ENCODE measurements at regions not wholly inside any gene's neighbourhood (a gene's known extent, or its start where the extent isn't known, plus 50 kb on each side); places are given as distances from the start of the nearest gene placed in this dataset.

GRCh38 chr1:11373895-11374747, 101.1 kb downstream of the UBIAD1 start (continued):
- no peak for TF ChIP-seq REST (IDR thresholded peaks at IDR 0.05; ENCODE audit: unreplicated experiment)
- TF ChIP-seq POLR2AphosphoS5 (IDR thresholded peaks at IDR 0.05; ENCODE audit: low read depth): no peak
- TF ChIP-seq NANOG (IDR thresholded peaks at IDR 0.05; ENCODE audit: borderline replicate concordance): no peak
- no peak for TF ChIP-seq ZNF331 (CRISPR knock-in tag; IDR thresholded peaks at IDR 0.05; ENCODE audit: low read depth)
- TF ChIP-seq ZNF114 (CRISPR knock-in tag; IDR thresholded peaks at IDR 0.05): no peak
- TF ChIP-seq EZH2 (IDR thresholded peaks at IDR 0.05; ENCODE audit: low read depth, unreplicated experiment): no peak
- TF ChIP-seq EZH2phosphoT487 (IDR thresholded peaks at IDR 0.05; ENCODE audit: unreplicated experiment): no peak
- no peak for TF ChIP-seq CTCF (conservative IDR thresholded peaks at IDR 0.05; ENCODE audit: low read depth in 2 of 2)

- ATAC-seq (no peak), DNase-seq (ENCODE audit: low spot score) (no peak)
- Histone ChIP-seq H3K4me1 (ENCODE audit: insufficient read depth) (peaks cover 4% of the 10 kb centered on the region; the same call in 1 of the 2 replicates), H4K20me1 (replicated peaks; ENCODE audit: insufficient read depth) (no peaks in the 10 kb centered on the region), H2AFZ (no peak overlapping the region), H3K79me2 (replicated peaks; ENCODE audit: insufficient read depth) (no peaks in the 10 kb centered on the region), H3K36me3 (ENCODE audit: insufficient read depth) (no peaks in the 10 kb centered on the region), H3K4me2 (no peak overlapping the region), H3K27me3 (ENCODE audit: insufficient read depth) (no peaks in the 10 kb centered on the region), H3F3A (replicated peaks; ENCODE audit: low read depth) (peaks cover 14% of the 10 kb centered on the region; the same call in 1 of the 2 replicates), H3K4me3 (no peak overlapping the region), H3K9me2 (ENCODE audit: insufficient read depth) (no peaks in the 10 kb centered on the region), H3K27ac (ENCODE audit: low read depth) (no peak overlapping the region)
- H3K9me3 Mint-ChIP-seq: no peaks in the 10 kb centered on the region; the same call in 2 of the 3 replicates
- H3K27me3 Mint-ChIP-seq (ENCODE audit: insufficient read depth, low read depth, poor library complexity): peaks cover 13% of the 10 kb centered on the region
- no peaks in the 10 kb centered on the region for H3K36me3 Mint-ChIP-seq (ENCODE audit: low read depth)
- H3K4me3 Mint-ChIP-seq: no peak overlapping the region
- H3K27ac Mint-ChIP-seq: no peak overlapping the region
- H3K4me1 Mint-ChIP-seq: peaks cover 17% of the 10 kb centered on the region
- TF ChIP-seq POLR2AphosphoS5 (IDR thresholded peaks at IDR 0.05; ENCODE audit: low read depth) (no peak), ETS1 (IDR thresholded peaks at IDR 0.05) (no peak), CREB1 (CRISPR knock-in tag; IDR thresholded peaks at IDR 0.05; ENCODE audit: low read depth) (no peak), STAT1 (IDR thresholded peaks at IDR 0.05; ENCODE audit: unreplicated experiment) (no peak), CTCF (conservative IDR thresholded peaks at IDR 0.05; ENCODE audit: low read depth in 2 of 2) (no peak), EZH2 (IDR thresholded peaks at IDR 0.05; ENCODE audit: low read depth, unreplicated experiment) (no peak), ZNF114 (CRISPR knock-in tag; IDR thresholded peaks at IDR 0.05) (no peak), EZH2phosphoT487 (IDR thresholded peaks at IDR 0.05; ENCODE audit: unreplicated experiment) (no peak), ZNF331 (CRISPR knock-in tag; IDR thresholded peaks at IDR 0.05; ENCODE audit: low read depth) (no peak), JUNB (IDR thresholded peaks at IDR 0.05; ENCODE audit: unreplicated experiment) (no peak), NANOG (IDR thresholded peaks at IDR 0.05; ENCODE audit: borderline replicate concordance) (no peak)
These were observed 101.7 kb downstream of the UBIAD1 start for GRCh38 chr1:11374748-11375110.

Data from GM23338 (cell line).